SK-N-SH (cell line): ENCODE measurements at regions not wholly inside any gene's neighbourhood (a gene's known extent, or its start where the extent isn't known, plus 50 kb on each side); places are given as distances from the start of the nearest gene placed in this dataset.

ENCODE experiments used
- CTCF ChIA-PET: fragments of 300-600, 350-600 bp; formaldehyde crosslinking; extraction: SDS; loops from one replicate; lab custom pipeline; 2021; lab: Yijun Ruan, JAX
- POLR2A ChIA-PET: fragments of 350-600 bp; sonication (Branson Sonifier 250); formaldehyde crosslinking; extraction: SDS; loops from one replicate; lab custom pipeline; 2020; ENCODE audit warnings: antibody characterized with exemption, inconsistent platforms; lab: Yijun Ruan, JAX
- DNase-seq: peaks from one replicate; pipeline ENCODE4 v3.0.0; 2012
- H2AFZ ChIP-seq: fragments of 200-600 bp; sonication (generic); 2 replicates; pipeline ENCODE4 v1.8.1; 2016; ENCODE audit warnings: antibody characterized with exemption, mild to moderate bottlenecking, low read depth
- H3F3A ChIP-seq: fragments of 200-600 bp; sonication (generic); replicated peaks from 2 replicates; pipeline ENCODE3; 2016; ENCODE audit warnings: antibody characterized with exemption, mild to moderate bottlenecking; ENCODE audit not compliant: insufficient read depth
- H3K27ac ChIP-seq, 2 experiments: fragments of 200-500 bp in 1 of 2; fragments of 200-600 bp in 1 of 2; sonication (Bioruptor generic) in 1 of 2; sonication (generic), shearing (Covaris generic) in 1 of 2; 2 replicates each; pipeline versions ENCODE4 v1.5.1 to v1.6.1; 2014 to 2016; ENCODE audit warnings: low read depth in 2 of 2, inconsistent platforms in 1 of 2, low read length in 1 of 2, mild to moderate bottlenecking in 1 of 2, mixed read lengths in 1 of 2
- H3K27me3 ChIP-seq: fragments of 200-600 bp; sonication (generic), shearing (Covaris generic); 2 replicates; pipeline ENCODE4 v1.6.1; 2016; ENCODE audit warnings: mixed run types; ENCODE audit not compliant: insufficient read depth
- H3K36me3 ChIP-seq, 2 experiments: fragments of 200-500 bp in 1 of 2; fragments of 200-600 bp in 1 of 2; sonication (Bioruptor generic) in 1 of 2; sonication (generic) in 1 of 2; replicated peaks in 1 of 2; 2 replicates each; pipeline versions ENCODE3 to v1.5.1; 2014 to 2016; ENCODE audit warnings: low read length in 1 of 2, mild to moderate bottlenecking in 1 of 2; ENCODE audit not compliant: insufficient read depth in 2 of 2, control insufficient read depth in 1 of 2
- H3K4me1 ChIP-seq, 2 experiments: fragments of 200-500 bp in 1 of 2; fragments of 200-600 bp in 1 of 2; sonication (Bioruptor generic) in 1 of 2; sonication (generic), shearing (Covaris generic) in 1 of 2; 2 replicates each; pipeline versions ENCODE4 v1.5.1 to v1.6.1; 2014 to 2016; ENCODE audit warnings: low read depth in 1 of 2, low read length in 1 of 2, mixed run types in 1 of 2; ENCODE audit not compliant: insufficient read depth in 2 of 2, control insufficient read depth in 1 of 2
- H3K4me2 ChIP-seq: fragments of 200-600 bp; sonication (generic), shearing (Covaris generic); 2 replicates; pipeline ENCODE4 v1.6.1; 2017; ENCODE audit warnings: mixed run types
- H3K4me3 ChIP-seq, 2 experiments: fragments of 200-500 bp in 1 of 2; fragments of 200-600 bp in 1 of 2; sonication (Bioruptor generic) in 1 of 2; sonication (generic), shearing (Covaris generic) in 1 of 2; 2 replicates each; pipeline versions ENCODE4 v1.5.1 to v1.8.1; 2014 to 2016; ENCODE audit warnings: low read depth in 2 of 2, inconsistent platforms in 1 of 2, low read length in 1 of 2, mild to moderate bottlenecking in 1 of 2, mixed read lengths in 1 of 2, moderate library complexity in 1 of 2
- H3K79me2 ChIP-seq: fragments of 200-600 bp; sonication (generic); 2 replicates; pipeline ENCODE4 v1.8.1; 2017; ENCODE audit warnings: mild to moderate bottlenecking; ENCODE audit not compliant: insufficient read depth
- H3K9ac ChIP-seq: fragments of 200-600 bp; sonication (generic); 2 replicates; pipeline ENCODE4 v1.6.1; 2017; ENCODE audit warnings: mixed run types
- H3K9me2 ChIP-seq: fragments of 200-600 bp; sonication (generic); 2 replicates; pipeline ENCODE4 v1.6.1; 2017; ENCODE audit warnings: mixed run types
- H3K9me3 ChIP-seq: fragments of 200-600 bp; sonication (generic); 2 replicates; pipeline ENCODE4 v1.6.1; 2017; ENCODE audit warnings: mixed run types, mild to moderate bottlenecking, moderate library complexity
- H4K20me1 ChIP-seq: fragments of 200-600 bp; sonication (generic); 2 replicates; pipeline ENCODE4 v1.6.1; 2017; ENCODE audit warnings: mild to moderate bottlenecking, mixed run types; ENCODE audit not compliant: insufficient read depth
- CHD2 ChIP-seq: fragments of 150-350 bp; IDR thresholded peaks from 2 replicates; pipeline ENCODE4 v1.6.1; 2018; ENCODE audit warnings: low read length; ENCODE audit not compliant: partially characterized antibody
- ELF1 ChIP-seq: IDR thresholded peaks from 2 replicates; pipeline ENCODE4 v1.4.0; 2012
- EZH2phosphoT487 ChIP-seq: fragments of 200-600 bp; sonication (generic); IDR thresholded peaks from 2 replicates; pipeline ENCODE4 v1.6.1; 2017; ENCODE audit warnings: low read depth, mixed run types, mild to moderate bottlenecking, antibody characterized with exemption, moderate library complexity, borderline replicate concordance
- FOSL2 ChIP-seq: IDR thresholded peaks from 2 replicates; pipeline ENCODE4 v1.4.0; 2012; ENCODE audit warnings: low read depth, mild to moderate bottlenecking, moderate library complexity, borderline replicate concordance
- FOXJ3 ChIP-seq: sonication (generic); formaldehyde crosslinking; IDR thresholded peaks from 2 replicates; pipeline ENCODE4 v1.5.1; 2020; ENCODE audit warnings: mild to moderate bottlenecking, missing genetic modification reagents
- GATA2 ChIP-seq: sonication (generic); formaldehyde crosslinking; IDR thresholded peaks from 2 replicates; pipeline ENCODE4 v1.5.0; 2020; ENCODE audit warnings: mild to moderate bottlenecking, missing genetic modification reagents
- MAX ChIP-seq: IDR thresholded peaks from 2 replicates; pipeline ENCODE4 v1.4.0; 2012; ENCODE audit warnings: low read depth
- MEF2A ChIP-seq: IDR thresholded peaks from 2 replicates; pipeline ENCODE4 v1.4.0; 2012; ENCODE audit warnings: low read depth, borderline replicate concordance
- MXI1 ChIP-seq: IDR thresholded peaks from 2 replicates; pipeline ENCODE4 v1.6.1; 2012; ENCODE audit warnings: mild to moderate bottlenecking, low read depth, low read length, improper control_type of control experiment
- NFIC ChIP-seq: IDR thresholded peaks from 2 replicates; pipeline ENCODE4 v1.4.0; 2012; ENCODE audit warnings: borderline replicate concordance
- NRF1 ChIP-seq: IDR thresholded peaks from 2 replicates; pipeline ENCODE4 v1.6.1; 2012; ENCODE audit warnings: low read depth, mild to moderate bottlenecking, low read length
- RAD21 ChIP-seq: IDR thresholded peaks from 2 replicates; pipeline ENCODE4 v1.6.1; 2012; ENCODE audit warnings: mild to moderate bottlenecking, low read length
- RCOR1 ChIP-seq: fragments of 150-350 bp; IDR thresholded peaks from 2 replicates; pipeline ENCODE4 v1.6.1; 2017; ENCODE audit warnings: antibody characterized with exemption, low read length
- RFX5 ChIP-seq: IDR thresholded peaks from 2 replicates; pipeline ENCODE4 v1.6.1; 2012; ENCODE audit warnings: mild to moderate bottlenecking, improper control_type of control experiment, low read length
- RXRA ChIP-seq: IDR thresholded peaks from 2 replicates; pipeline ENCODE4 v1.4.0; 2012; ENCODE audit warnings: low read depth, mild to moderate bottlenecking, borderline replicate concordance
- SMC3 ChIP-seq: IDR thresholded peaks from 2 replicates; pipeline ENCODE4 v1.6.1; 2012; ENCODE audit warnings: low read depth, low read length, improper control_type of control experiment
- TCF12 ChIP-seq: IDR thresholded peaks from 2 replicates; pipeline ENCODE4 v1.4.0; 2012
- USF1 ChIP-seq: IDR thresholded peaks from 2 replicates; pipeline ENCODE4 v1.4.0; 2012; ENCODE audit warnings: low read depth, borderline replicate concordance
- ZBTB33 ChIP-seq: IDR thresholded peaks from 2 replicates; pipeline ENCODE4 v1.4.0; 2012; ENCODE audit warnings: low read depth, borderline replicate concordance
- WGBS: methylation state at CpG from one replicate; pipeline ENCODE4 v1.1.6; 2017; ENCODE audit warnings: low lambda C conversion rate; 5-methylcytosine and 5-hydroxymethylcytosine counted together
- TF ChIP-seq, protein P1 (sequence below): IDR thresholded peaks from 2 replicates; pipeline ENCODE4 v1.6.1; 2012; ENCODE audit warnings: mild to moderate bottlenecking, low read depth, low read length, moderate library complexity
- TF ChIP-seq, protein P2 (sequence below): IDR thresholded peaks from 2 replicates; pipeline ENCODE4; 2012

GRCh38 chr5:42089705-42090104, 164.6 kb downstream of the FBXO4 start:
- no peak overlapping the region for H2AFZ ChIP-seq
- H3K27me3 ChIP-seq = no peaks in the 10 kb centered on the region
- no peak overlapping the region for H3K27ac ChIP-seq
- no peaks in the 10 kb centered on the region for H3F3A ChIP-seq
- TF ChIP-seq GATA2 (CRISPR knock-in tag) = no peak
- TF ChIP-seq RCOR1 = no peak
- TF ChIP-seq FOXJ3 (CRISPR knock-in tag) = no peak
- no peak for TF ChIP-seq RXRA
- TF ChIP-seq MAX = no peak
- no peak for TF ChIP-seq USF1
- TF ChIP-seq NRF1 = no peak
- TF ChIP-seq ELF1 = no peak
- no peak for TF ChIP-seq NFIC
- no peak for TF ChIP-seq CHD2
- no peak for TF ChIP-seq MXI1
- TF ChIP-seq TCF12 = no peak
- TF ChIP-seq EZH2phosphoT487 = no peak
- no peak for TF ChIP-seq RAD21
- TF ChIP-seq MEF2A = no peak
- no peak for TF ChIP-seq RFX5
- TF ChIP-seq SMC3 = no peak
- H3K9me3 ChIP-seq = no peaks in the 10 kb centered on the region
- H3K9ac ChIP-seq = no peak overlapping the region
- ChIA-PET POLR2A (no interaction called here), CTCF (no interaction called here)
- no peaks in the 10 kb centered on the region for H3K9me2 ChIP-seq
- 2% methylated on average over 4 of the region's 4 CpGs for WGBS
- DNase-seq = no peak
- H3K79me2 ChIP-seq = no peaks in the 10 kb centered on the region
- H3K36me3 ChIP-seq = no peaks in the 10 kb centered on the region
- H3K4me2 ChIP-seq = no peak overlapping the region
- no peaks in the 10 kb centered on the region for H4K20me1 ChIP-seq
- H3K4me3 ChIP-seq = no peak overlapping the region
- no peaks in the 10 kb centered on the region for H3K4me1 ChIP-seq

- Histone ChIP-seq H3K4me2 (no peak overlapping the region), H3K9me2 (no peaks in the 10 kb centered on the region), H3K4me1 (no peaks in the 10 kb centered on the region), H3K36me3 (no peaks in the 10 kb centered on the region), H3K27ac (no peak overlapping the region), H3K9ac (no peak overlapping the region), H3K4me3 (no peak overlapping the region), H3K79me2 (no peaks in the 10 kb centered on the region), H3K9me3 (no peaks in the 10 kb centered on the region), H3F3A (no peaks in the 10 kb centered on the region), H2AFZ (no peak overlapping the region), H4K20me1 (no peaks in the 10 kb centered on the region), H3K27me3 (no peaks in the 10 kb centered on the region)
- ChIA-PET CTCF (no interaction called here), POLR2A (no interaction called here)
- no peak for DNase-seq
- TF ChIP-seq TCF12 (no peak), RFX5 (no peak), ZBTB33 (no peak), NRF1 (no peak), FOSL2 (no peak), MXI1 (no peak), ELF1 (no peak), MEF2A (no peak), GATA2 (CRISPR knock-in tag) (no peak)
- TF ChIP-seq, protein P1, sequence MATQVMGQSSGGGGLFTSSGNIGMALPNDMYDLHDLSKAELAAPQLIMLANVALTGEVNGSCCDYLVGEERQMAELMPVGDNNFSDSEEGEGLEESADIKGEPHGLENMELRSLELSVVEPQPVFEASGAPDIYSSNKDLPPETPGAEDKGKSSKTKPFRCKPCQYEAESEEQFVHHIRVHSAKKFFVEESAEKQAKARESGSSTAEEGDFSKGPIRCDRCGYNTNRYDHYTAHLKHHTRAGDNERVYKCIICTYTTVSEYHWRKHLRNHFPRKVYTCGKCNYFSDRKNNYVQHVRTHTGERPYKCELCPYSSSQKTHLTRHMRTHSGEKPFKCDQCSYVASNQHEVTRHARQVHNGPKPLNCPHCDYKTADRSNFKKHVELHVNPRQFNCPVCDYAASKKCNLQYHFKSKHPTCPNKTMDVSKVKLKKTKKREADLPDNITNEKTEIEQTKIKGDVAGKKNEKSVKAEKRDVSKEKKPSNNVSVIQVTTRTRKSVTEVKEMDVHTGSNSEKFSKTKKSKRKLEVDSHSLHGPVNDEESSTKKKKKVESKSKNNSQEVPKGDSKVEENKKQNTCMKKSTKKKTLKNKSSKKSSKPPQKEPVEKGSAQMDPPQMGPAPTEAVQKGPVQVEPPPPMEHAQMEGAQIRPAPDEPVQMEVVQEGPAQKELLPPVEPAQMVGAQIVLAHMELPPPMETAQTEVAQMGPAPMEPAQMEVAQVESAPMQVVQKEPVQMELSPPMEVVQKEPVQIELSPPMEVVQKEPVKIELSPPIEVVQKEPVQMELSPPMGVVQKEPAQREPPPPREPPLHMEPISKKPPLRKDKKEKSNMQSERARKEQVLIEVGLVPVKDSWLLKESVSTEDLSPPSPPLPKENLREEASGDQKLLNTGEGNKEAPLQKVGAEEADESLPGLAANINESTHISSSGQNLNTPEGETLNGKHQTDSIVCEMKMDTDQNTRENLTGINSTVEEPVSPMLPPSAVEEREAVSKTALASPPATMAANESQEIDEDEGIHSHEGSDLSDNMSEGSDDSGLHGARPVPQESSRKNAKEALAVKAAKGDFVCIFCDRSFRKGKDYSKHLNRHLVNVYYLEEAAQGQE = no peak
- TF ChIP-seq, protein P2, sequence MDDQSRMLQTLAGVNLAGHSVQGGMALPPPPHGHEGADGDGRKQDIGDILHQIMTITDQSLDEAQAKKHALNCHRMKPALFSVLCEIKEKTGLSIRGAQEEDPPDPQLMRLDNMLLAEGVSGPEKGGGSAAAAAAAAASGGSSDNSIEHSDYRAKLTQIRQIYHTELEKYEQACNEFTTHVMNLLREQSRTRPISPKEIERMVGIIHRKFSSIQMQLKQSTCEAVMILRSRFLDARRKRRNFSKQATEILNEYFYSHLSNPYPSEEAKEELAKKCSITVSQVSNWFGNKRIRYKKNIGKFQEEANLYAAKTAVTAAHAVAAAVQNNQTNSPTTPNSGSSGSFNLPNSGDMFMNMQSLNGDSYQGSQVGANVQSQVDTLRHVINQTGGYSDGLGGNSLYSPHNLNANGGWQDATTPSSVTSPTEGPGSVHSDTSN = no peak
Measured at GRCh38 chr5:42090162-42090561, 165.1 kb downstream of the FBXO4 start.
